PC-9 (cell line): ENCODE measurements at regions not wholly inside any gene's neighbourhood (a gene's known extent, or its start where the extent isn't known, plus 50 kb on each side); places are given as distances from the start of the nearest gene placed in this dataset.

ENCODE experiments used
- EZH2 ChIP-seq: fragments of 200-600 bp; sonication (generic); IDR thresholded peaks from 2 replicates; pipeline ENCODE4 v1.8.0; 2017; ENCODE audit warnings: antibody characterized with exemption, low read depth
- TF ChIP-seq, protein P1 (sequence below): fragments of 200-600 bp; sonication (generic); conservative IDR thresholded peaks from 2 replicates; pipeline ENCODE4 v1.6.1; 2017; ENCODE audit warnings: mixed run types, antibody characterized with exemption, mild to moderate bottlenecking, moderate library complexity

DNA sequence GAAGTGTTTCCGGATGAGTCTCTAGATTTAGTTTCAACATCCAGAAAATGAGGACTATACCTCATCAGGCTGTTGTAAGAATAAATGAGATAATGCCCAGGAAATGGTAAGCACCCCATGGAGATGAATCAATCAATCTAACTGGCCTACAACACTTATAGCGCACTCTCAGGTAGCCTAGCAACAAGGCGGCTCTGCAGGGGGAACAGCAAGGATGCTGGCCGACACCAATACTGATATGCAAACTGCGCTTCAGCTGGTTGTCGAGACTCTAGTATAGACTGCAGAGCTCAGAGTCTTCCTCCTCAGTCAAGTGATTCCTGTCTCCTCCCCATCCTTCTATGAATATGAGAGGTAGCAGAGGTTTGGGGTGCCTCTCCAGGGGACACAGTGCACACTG lies 218.8 kb upstream of the WWC1 start:
- TF ChIP-seq, protein P1, sequence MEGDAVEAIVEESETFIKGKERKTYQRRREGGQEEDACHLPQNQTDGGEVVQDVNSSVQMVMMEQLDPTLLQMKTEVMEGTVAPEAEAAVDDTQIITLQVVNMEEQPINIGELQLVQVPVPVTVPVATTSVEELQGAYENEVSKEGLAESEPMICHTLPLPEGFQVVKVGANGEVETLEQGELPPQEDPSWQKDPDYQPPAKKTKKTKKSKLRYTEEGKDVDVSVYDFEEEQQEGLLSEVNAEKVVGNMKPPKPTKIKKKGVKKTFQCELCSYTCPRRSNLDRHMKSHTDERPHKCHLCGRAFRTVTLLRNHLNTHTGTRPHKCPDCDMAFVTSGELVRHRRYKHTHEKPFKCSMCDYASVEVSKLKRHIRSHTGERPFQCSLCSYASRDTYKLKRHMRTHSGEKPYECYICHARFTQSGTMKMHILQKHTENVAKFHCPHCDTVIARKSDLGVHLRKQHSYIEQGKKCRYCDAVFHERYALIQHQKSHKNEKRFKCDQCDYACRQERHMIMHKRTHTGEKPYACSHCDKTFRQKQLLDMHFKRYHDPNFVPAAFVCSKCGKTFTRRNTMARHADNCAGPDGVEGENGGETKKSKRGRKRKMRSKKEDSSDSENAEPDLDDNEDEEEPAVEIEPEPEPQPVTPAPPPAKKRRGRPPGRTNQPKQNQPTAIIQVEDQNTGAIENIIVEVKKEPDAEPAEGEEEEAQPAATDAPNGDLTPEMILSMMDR = no peak
- TF ChIP-seq EZH2 = no peak
